Activated CD4-positive, alpha-beta T cell treated with anti-CD3 and anti-CD28 coated beads for 48 hours (primary cell): ENCODE measurements at regions not wholly inside any gene's neighbourhood (a gene's known extent, or its start where the extent isn't known, plus 50 kb on each side); places are given as distances from the start of the nearest gene placed in this dataset.

ENCODE experiments used
- DNase-seq: peaks from one replicate; pipeline ENCODE4 v3.0.0-alpha.2; 2020

DNA sequence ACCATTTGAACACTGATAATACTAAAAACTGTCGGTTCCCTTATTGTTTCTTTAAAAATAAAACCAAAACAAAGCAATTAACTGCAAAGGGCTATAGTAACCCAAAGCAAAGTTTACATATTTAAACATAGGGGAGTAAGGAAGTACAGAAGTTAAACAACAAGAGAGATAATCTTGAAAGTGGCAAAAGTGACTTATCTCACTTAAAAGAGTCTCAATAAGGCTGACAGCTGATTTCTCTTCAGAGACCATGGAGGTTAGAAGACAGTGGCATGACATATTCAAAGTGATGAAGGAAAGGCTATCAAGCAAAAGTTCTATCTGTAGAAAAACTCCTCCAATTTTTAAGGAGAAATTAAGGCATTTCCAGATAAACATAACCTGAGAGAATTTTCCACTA lies 233.5 kb upstream of the HDAC9 start:
- DNase-seq = no peak

DNA sequence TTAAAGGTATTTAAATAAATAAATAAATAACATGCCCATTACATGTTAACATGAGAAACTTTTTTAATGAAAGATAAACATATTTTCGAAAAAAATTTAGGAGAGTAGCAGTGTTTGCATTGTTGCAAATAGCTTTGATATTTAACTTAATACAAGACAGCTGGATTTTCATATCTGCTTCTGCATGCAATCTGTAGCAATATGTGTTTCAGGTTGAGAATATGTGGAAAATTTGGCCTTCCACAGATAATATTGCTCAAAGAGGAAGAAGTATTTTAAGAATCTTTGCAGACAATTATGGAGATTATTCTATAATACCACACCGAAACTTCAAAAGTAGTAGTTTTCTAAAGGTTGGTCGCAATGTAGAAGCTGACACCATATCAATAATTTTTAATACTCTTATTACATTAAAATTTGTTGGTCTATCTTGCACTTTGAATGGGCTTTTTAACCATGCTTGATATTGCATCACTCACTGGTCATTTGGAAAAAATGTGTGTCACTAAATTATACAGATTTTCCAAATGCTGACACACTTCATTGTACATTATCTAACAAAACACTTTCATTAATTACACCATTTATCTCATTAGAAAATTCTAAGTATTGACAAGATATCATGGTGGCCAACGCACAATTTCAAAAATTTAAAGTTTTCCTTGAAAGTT lies 229.8 kb upstream of the HDAC9 start:
- no peak for DNase-seq

DNA sequence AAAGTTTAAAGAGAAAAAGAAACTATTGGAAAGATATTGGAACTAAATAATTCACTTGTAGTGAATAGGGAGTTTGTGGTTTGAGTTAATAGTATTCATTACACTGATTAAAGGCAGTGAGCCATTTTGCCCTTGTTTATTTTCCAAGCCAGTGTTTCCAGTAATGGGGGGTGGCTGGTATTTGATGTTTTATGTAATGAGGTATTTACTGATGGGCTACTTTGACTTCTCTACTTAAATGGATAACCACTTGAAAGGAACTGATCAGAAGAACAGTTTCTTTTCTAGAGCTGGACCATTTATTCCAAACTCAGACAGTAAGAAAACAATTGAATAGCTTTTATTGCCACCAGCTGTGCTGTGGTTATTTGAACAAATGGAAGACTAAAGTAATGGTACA lies 227.0 kb upstream of the HDAC9 start:
- DNase-seq = no peak

DNA sequence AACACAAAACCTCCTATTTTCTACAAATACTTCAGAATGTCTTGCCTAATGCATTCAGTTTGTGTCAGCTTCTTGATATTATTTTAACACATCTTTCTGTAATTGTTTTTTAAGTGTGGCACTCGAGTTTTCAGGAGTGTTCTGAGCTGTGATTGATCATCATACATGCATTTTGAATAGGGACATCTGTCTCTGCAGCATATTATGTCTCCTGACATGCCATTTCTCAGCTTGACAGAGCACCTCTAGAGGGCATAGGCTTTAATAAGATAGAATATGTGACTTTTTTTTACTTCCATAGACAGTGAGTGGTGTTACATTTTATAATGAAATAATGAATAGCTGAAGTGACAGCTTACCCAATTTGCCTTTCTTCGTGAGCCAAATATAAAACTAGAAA lies 219.2 kb upstream of the HDAC9 start:
- DNase-seq = no peak

DNA sequence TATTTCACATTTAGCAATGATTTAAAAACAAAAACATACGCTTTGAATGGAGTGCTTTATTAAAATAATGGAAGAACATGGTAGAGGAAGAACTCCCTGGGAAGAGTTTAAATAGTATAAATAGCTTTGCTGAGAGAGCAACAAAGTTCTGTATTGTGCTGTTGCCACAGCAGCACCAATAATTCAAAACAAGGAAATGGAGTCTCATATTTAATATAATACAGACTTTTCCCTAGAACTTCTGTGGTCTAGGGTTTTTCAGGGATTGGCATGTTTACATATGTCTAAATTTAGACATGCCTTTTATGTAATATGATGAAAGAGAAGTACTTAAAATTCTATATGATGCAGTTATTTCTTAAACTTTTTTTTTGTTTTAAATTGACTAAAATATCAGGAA lies 217.2 kb upstream of the HDAC9 start:
- no peak for DNase-seq

DNA sequence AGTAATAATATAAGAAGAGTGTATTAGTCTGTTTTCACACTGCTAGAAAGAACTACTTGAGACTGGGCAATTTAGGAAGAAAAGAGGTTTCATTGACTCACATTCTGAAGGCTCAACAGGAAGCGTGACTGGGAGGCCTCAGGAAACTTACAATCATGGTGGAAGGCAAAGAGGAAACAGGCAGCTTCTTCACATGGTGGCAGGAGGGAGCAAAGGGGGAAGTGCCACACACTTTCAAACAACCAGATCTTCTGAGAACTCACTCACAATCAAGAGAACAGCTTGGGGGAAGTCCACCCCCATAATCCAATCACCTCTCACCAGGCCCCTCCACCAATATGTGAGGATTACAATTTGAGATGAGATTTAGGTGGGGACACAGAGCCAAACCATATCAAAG lies 212.5 kb upstream of the HDAC9 start:
- no peak for DNase-seq

DNA sequence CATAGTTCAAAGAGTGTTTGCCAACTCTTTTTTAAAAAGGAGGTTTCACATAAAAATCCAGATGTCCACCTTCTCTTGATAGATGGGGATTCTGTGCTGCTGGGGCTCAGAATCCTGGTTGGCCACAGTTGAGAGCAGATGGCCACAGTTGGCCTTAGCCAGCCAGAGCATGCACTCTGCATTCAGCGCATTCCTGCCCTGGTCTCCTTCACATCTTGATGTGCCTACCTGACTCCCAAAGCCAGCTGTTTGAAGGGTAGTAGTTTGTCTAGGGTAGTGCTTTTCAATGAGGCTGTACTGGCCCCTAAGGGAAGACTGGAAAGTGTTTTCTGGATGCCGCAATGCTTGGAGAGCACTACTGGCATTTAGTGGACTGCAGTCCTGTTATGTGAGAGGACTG lies 208.1 kb upstream of the HDAC9 start:
- DNase-seq = no peak

DNA sequence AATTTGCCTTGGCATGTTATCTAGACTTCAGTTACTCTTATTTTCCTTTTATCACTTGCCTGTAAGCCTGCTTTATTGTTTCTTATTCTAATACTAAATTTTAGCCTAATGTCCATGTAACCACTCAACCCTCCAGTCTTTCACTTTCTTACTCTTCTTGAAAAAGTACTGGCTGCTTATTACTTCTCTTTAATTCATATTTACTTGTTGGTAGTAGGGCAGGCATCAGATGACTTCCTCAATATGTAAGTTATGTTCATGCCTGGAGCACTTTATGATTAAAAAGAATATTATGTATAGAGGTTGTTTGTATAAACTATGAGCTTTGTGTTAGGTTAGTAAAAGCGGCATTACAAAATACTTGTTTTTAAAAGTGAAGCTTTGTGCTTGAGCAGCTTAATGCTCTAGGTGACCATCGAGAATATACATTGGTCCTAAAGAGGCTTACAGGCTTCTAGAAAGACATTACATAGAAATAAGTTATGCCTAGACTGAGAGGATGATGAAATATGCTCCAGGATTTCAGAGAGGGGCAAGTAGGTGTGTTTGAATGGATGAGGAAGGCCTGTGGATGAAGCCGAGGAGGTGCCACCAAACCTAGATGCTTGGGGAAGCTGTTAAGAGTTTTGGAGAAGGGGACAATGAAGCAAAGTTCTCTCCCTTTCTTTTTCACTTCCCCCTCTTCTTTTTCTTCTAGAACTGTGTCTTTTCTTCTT lies 207.1 kb upstream of the HDAC9 start:
- no peak for DNase-seq

DNA sequence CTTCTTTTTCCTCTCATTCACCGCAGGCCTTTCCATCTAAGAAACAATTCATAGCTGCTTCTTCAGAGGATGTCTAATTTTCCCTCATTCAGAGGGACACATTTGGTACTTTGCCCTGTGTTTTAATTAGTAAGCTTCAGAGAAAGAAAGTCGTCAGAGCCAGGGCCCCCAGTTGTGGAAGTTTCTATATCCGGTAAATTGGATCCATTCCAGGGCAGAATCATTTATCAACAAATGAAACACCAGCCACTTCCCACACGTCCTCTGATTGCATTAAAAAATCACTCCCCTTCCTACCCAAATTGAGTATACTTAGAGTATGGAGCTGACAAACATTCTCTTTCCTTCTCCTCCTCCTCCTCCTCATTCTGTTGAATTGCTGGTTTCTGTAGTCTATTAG lies 205.8 kb upstream of the HDAC9 start:
- DNase-seq = no peak

DNA sequence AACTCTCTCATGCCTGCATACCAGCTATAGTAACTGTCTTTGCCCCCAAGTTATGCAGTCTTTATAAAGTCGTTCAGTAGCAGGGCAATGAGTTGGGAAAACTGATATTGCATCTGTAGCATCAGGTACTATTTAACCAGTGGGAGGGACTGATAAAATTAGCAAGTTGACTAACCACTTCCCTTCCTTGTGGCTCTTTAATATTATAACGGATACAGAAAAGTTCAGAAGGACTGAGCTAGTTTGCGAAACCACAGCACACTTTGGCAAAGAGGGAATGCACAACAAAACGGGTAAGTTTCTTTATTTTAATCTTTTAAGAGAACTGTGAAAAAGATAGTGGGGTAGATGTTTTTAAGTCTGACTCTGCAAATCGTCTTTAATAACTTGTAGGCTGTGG lies 205.3 kb upstream of the HDAC9 start:
- no peak for DNase-seq

DNA sequence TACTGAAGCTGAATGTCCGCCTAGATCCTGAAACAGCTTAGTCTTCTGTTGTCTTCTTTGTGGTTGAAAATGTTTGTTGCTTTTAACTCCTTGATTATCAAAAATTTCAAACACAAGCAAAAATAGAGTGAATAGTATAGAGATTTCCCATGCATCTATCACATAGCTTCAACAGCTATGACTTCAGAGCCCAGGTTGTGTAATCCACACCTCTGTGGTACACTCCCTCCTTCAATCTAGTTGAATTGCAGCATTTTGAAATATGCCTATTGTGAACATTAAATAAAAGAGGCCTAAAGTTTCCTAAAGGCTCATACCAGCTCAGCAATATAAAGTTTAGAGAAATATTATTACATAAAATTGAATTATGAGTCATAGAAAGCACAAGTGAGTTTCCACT lies 204.7 kb upstream of the HDAC9 start:
- DNase-seq = no peak

DNA sequence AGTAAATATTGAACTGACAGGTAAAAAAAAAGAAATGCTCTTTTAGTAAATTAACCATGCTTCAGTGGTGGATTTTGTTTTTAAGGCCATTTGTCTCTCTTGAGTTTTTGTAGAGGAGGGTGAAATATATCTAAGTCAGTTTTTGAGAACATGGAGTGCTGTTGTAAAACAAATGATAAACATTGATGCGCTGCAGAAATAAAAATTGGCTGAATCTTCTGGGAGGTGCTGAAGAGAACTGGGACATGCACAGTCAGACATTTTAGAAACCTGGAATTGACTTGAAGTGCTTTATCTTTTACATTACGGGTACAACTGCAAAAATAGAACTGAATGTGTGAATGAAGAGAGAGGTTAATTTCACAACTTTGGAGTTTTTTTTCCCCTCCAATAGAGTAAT lies 203.0 kb upstream of the HDAC9 start:
- no peak for DNase-seq

DNA sequence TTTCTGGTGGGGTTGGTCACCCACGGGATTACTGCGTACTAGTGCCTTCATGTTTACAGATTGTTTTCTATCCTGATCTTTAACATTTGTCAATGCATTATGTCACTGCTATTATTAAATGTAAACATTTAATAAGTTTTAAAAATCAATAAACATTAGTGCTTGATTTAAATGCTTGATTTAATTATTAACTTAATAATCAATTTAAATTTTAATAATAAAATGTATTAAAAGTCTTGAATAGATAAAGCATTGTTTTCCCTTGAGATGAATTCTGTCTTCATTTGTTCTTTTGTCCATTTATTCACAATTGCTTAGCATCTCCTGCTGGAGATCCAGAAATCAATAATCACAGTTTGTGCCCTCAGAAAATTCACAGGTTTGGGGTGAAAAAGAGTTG lies 201.8 kb upstream of the HDAC9 start:
- DNase-seq = no peak

DNA sequence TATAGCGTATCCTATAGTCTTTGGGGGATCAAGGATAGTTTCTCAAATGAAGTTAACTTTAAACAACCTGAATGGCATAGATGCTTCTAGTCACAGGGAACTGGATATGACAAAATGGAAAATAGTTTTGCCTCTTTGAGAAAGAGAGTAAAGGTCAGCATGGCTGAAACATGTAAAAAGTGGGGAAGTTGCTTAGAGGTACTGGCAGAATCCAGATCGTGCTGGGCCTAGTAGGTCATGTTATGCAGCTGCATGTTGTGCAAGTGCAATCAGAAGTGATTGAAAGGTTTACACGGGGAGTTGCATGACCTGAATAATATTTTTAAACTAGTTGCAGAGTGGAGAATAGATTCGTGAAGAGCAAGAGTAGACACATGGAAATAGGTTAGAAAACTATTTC lies 201.1 kb upstream of the HDAC9 start:
- no peak for DNase-seq

DNA sequence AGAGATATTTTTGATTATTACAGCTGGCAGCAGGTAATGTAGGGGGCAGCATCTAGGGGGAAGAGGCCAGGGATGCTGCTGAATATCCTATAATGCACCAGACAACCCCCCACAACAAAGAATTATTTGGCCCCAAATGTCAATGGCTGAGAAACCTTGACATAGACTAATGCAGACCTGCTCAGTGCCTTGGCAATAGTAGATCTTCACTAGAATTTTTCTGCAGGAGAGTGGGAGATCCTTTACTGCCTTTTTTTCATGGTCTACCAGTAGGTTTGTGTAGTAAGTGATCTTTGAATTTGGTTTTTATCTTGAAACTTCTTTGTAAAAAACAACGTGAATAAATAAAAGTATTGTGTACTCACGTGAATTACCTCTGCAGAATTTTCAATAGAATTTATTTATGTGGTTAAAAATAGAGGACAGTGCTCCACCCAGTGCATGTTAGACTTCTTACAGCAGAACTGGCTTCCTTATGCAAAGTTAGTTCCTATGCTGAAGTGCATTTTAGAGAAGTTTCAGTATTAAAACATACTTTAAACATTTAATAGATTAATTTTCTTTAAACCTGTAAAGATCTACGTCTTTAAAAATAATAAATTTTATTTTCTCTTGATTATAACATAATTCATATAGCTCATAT lies 199.6 kb upstream of the HDAC9 start:
- no peak for DNase-seq

DNA sequence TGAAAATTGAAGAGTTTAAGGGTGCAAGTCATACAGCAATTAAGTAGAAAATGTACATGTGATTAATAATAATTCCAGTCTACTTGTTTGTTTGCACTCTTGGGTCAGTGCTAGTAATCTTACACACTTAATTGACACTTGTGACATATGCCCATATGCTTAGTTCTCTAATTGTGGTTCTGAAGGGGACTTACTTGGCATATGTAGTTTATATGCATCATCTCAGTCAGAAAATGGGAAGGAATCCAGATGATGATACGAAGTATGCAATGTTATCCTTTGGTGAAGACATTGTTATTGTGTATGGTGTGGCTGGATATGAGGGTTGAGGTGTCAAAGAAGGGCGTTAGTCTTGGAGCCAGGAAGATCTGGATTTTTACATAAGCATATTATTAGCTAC lies 193.5 kb upstream of the HDAC9 start:
- DNase-seq = no peak

DNA sequence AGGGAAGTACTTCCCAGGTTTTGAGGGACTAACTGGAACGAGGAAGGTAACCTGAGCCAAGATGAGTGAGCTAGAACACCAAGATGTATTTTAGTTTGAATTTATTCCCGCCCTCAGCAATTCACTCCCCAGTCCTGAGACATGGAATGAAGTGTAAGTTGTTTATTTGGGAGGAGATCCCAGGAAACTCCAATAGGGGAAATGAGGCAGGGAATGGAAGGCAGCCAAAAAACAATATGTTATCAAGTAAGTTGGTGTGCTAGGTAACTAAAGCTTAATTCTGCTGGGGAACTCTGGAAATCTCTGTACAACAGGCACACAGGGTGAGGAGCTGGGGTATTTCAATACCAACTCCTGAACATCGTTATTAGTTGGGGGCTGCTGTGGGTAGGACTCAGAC lies 189.7 kb upstream of the HDAC9 start:
- no peak for DNase-seq

DNA sequence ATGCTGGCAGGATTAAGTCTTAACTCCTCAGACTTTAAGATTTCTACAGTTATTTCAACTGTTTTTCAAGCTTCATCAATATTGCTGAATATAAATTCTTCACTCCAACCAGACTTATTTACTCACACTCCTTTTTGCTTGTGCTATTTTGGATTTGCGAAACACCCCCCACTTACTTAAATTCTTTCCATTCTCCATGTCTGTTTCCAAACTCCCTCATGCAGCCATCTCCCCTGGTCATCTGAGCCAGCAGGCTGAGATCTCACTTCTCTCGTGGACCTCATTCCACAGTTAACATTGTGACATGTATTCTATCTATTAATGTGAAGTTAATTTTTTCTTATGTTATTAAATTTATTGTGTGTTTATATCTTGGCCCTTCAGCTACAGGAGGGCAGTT lies 188.9 kb upstream of the HDAC9 start:
- no peak for DNase-seq

DNA sequence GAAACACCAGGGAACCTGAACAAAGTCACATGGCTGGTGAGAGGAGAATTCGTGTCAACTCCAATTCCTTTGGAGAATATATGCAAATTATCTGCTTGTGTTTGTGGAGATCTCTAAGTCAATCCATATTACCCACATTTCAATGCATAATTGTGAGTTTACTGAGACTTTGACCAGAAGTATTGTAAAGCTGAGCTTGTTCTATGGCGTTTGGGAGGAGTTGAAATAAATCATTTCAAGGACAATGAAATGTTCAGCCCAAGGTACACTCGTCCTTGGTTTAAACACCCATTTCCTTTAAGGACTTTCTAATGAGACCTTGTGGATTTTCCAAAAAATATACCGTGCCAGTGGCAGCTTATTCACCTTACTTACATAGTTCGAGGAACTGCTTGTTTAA lies 186.6 kb upstream of the HDAC9 start:
- no peak for DNase-seq

DNA sequence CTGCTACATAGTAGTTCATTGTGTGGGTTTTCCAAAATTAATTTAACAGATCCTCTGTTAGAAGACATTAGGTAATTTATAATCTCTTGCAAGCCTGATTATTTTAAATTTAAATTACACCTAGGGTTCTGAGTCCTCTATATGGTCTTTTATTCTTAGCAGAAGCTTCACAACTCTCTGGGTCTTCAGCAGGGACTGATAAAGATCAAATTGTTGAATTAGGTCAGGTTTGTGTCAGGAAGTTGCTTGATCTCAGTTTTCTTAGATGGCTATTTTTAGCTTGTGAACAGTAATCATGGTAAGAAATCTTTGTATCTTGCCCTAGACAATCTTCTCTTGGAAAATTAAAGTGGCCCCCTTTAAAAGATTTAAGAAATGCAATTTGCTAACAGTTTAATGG lies 183.1 kb upstream of the HDAC9 start:
- DNase-seq = no peak

DNA sequence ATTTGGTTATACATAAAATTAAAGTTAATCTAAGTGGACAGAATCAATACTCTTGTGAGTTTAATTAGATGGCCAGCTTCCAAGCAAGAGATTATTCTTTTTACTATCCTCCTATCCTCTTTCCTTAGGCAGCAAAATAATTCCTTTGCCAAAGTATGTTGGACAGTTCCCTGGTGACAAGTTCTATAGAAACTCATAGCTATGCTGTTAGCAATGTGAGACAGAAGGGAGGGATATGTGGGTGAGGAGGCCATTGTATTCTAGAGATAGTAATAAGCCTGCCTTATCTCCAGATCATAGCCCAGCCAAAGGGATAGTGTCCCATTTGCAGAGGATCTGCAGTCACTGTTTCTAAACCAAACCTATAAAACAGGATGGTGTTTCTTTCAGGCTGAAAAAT lies 181.6 kb upstream of the HDAC9 start:
- no peak for DNase-seq

DNA sequence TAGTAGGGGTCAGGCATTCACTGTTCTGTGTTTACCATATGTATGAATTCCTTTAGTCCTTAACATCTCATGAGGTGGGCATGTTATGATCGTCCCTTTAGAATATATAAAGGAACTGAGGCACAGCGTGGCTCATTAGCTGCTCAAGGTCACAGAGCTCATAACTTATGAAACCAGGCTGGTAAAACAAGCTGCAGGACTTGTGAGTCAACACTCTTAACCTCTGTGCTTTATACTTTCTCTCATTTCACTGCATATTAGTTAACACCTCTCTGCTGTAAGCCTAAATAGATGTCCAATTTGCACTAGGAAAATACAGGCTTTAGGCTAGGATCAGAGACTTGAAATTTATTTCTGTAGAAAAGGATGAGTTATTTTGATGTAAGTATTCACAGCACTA lies 180.3 kb upstream of the HDAC9 start:
- DNase-seq = no peak

DNA sequence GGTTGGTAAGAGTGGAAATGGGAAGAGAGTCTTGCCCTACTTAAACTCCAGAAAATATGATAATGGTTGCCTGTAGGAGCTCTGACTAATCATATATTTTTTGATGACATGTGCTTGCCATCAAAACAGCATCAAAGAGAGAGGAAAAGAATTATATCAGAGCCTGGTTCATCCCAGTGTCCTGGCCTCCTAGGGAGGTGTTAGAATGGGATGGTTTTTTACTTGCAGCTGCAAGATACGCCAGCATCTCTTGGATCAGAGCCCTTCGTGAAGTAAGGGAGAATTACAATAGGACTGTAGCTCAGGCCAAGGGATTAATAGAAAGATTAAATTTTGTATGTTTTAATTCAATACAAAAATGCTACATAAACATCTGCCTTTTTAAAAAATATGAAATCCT lies 177.6 kb upstream of the HDAC9 start:
- DNase-seq = no peak

DNA sequence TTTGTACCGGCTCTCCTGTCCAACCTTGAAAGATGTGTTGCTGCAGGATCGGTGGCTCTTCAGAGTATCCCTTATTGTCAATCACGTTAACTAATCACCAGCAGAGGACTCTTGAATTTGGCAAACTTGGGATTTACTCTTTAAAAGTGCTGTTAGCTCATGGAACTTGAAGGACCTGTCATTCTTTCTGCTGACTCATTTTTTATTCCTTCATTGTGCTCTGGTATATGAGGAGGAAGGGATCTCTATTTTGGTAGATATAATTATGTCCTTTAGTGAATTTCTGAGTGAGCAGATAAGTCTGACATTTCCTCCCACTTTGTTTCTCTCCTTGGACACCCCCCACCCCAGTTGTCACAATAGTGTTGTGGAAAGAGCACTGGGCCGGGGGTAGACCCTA lies 175.1 kb upstream of the HDAC9 start:
- DNase-seq = no peak
